MM.1S (cell line): ENCODE measurements at regions not wholly inside any gene's neighbourhood (a gene's known extent, or its start where the extent isn't known, plus 50 kb on each side); places are given as distances from the start of the nearest gene placed in this dataset.

ENCODE experiments used
- CTCF ChIP-seq: fragments of 300-600 bp; sonication (generic); IDR thresholded peaks from 2 replicates; pipeline ENCODE4 v1.5.1; 2016; ENCODE audit warnings: antibody characterized with exemption, low read length, mixed read lengths
- EZH2 ChIP-seq: fragments of 300-600 bp; sonication (generic); optimal IDR thresholded peaks from 2 replicates; pipeline ENCODE3; 2017; ENCODE audit warnings: low read depth, mild to moderate bottlenecking, antibody characterized with exemption, low read length, mixed read lengths
- EZH2phosphoT487 ChIP-seq: fragments of 300-600 bp; sonication (generic); IDR thresholded peaks from 2 replicates; pipeline ENCODE4 v1.6.1; 2018; ENCODE audit warnings: antibody characterized with exemption, low read length

- no peak for TF ChIP-seq CTCF
- no peak for TF ChIP-seq EZH2
- no peak for TF ChIP-seq EZH2phosphoT487
Measured at GRCh38 chr10:130764651-130765050, 546.9 kb downstream of the TCERG1L start.
